H1 (cell line): ENCODE measurements at regions not wholly inside any gene's neighbourhood (a gene's known extent, or its start where the extent isn't known, plus 50 kb on each side); places are given as distances from the start of the nearest gene placed in this dataset.

Experiments used
- CTCF ChIA-PET: fragments of 300-600 bp; sonication (Branson Sonifier 250); formaldehyde crosslinking; loops from one replicate; lab custom pipeline; 2021; ENCODE audit not compliant: partially characterized antibody; lab: Charles Lee
- POLR2A ChIA-PET: fragments of 300-600 bp; sonication (Branson Sonifier 250); formaldehyde crosslinking; loops from one replicate; lab custom pipeline; 2021; ENCODE audit warnings: inconsistent platforms; ENCODE audit not compliant: partially characterized antibody; lab: Charles Lee
- DNase-seq, 2 experiments: peaks; one replicate each; pipeline versions ENCODE4 v3.0.0 to v3.0.0-alpha.2; 2010 to 2022; ENCODE audit warnings: low spot score in 2 of 2, low read depth in 1 of 2, mixed read lengths in 1 of 2
- FAIRE-seq: peaks from 2 replicates; lab custom pipeline; 2011; peaks lifted over from hg19 to GRCh38; lab: Jason Lieb, UNC
- H2AFZ ChIP-seq: 2 replicates; pipeline ENCODE4 v1.8.1; 2012; ENCODE audit warnings: low read length, inconsistent platforms
- H2AK5ac ChIP-seq: 2 replicates; pipeline ENCODE4 v1.6.1; 2013; ENCODE audit warnings: low read depth, low read length
- H2BK120ac ChIP-seq: replicated peaks from 2 replicates; pipeline ENCODE3; 2013; ENCODE audit warnings: low read depth, low read length, inconsistent platforms
- H2BK12ac ChIP-seq: 2 replicates; pipeline ENCODE4 v1.6.1; 2013; ENCODE audit warnings: low read depth, low read length
- H2BK15ac ChIP-seq: 2 replicates; pipeline ENCODE4 v1.6.1; 2013; ENCODE audit warnings: low read length
- H2BK20ac ChIP-seq: 2 replicates; pipeline ENCODE4 v1.6.1; 2013; ENCODE audit warnings: low read length
- H2BK5ac ChIP-seq: 2 replicates; pipeline ENCODE4 v1.6.1; 2013; ENCODE audit warnings: low read depth, low read length
- H3K14ac ChIP-seq: 2 replicates; pipeline ENCODE4 v1.6.1; 2013; ENCODE audit warnings: inconsistent platforms; ENCODE audit not compliant: insufficient read length
- H3K18ac ChIP-seq: 2 replicates; pipeline ENCODE4 v1.6.1; 2013; ENCODE audit warnings: low read length; ENCODE audit errors: extremely low read depth
- H3K23ac ChIP-seq: 2 replicates; pipeline ENCODE4 v1.6.1; 2013; ENCODE audit warnings: inconsistent platforms; ENCODE audit not compliant: insufficient read length
- H3K23me2 ChIP-seq: 2 replicates; pipeline ENCODE4 v1.6.1; 2013; ENCODE audit warnings: low read depth, low read length
- H3K27ac ChIP-seq: 2 replicates; pipeline ENCODE4 v1.6.1; 2011; ENCODE audit warnings: low read depth, low read length, inconsistent platforms
- H3K27me3 ChIP-seq, 4 experiments: replicated peaks in 1 of 4; 1 replicate in 1 of 4; 2 replicates in 3 of 4; pipeline versions ENCODE4 v1.6.1 to v1.8.1; 2011 to 2013; ENCODE audit warnings: low read length in 3 of 4, mild to moderate bottlenecking in 3 of 4, inconsistent platforms in 2 of 4, mixed read lengths in 2 of 4, moderate library complexity in 1 of 4; ENCODE audit not compliant: control insufficient read depth in 3 of 4, insufficient read depth in 3 of 4; ENCODE audit errors: extremely low read depth in 1 of 4
- H3K36me3 ChIP-seq, 4 experiments: 2 replicates each; pipeline versions ENCODE4 v1.6.1 to v1.8.1; 2011 to 2013; ENCODE audit warnings: mild to moderate bottlenecking in 4 of 4, low read length in 3 of 4, moderate library complexity in 2 of 4, control low read depth in 1 of 4, inconsistent platforms in 1 of 4; ENCODE audit not compliant: insufficient read depth in 4 of 4, control insufficient read depth in 2 of 4
- H3K4ac ChIP-seq: replicated peaks from 2 replicates; pipeline ENCODE3; 2013; ENCODE audit warnings: low read length, low read depth, mixed read lengths, inconsistent platforms; ENCODE audit not compliant: insufficient read length
- H3K4me1 ChIP-seq, 4 experiments: replicated peaks in 1 of 4; 1 replicate in 1 of 4; 2 replicates in 3 of 4; pipeline versions ENCODE4 v1.6.1 to v1.8.1; 2011 to 2013; ENCODE audit warnings: low read length in 3 of 4, inconsistent platforms in 2 of 4, mixed read lengths in 1 of 4; ENCODE audit not compliant: insufficient read depth in 4 of 4, control insufficient read depth in 3 of 4
- H3K4me2 ChIP-seq, 2 experiments: 2 replicates each; pipeline versions ENCODE4 v1.6.1 to v1.8.1; 2011 to 2013; ENCODE audit warnings: low read depth in 2 of 2, low read length in 2 of 2, control low read depth in 1 of 2, inconsistent platforms in 1 of 2, mild to moderate bottlenecking in 1 of 2; ENCODE audit not compliant: insufficient read depth in 1 of 2
- H3K4me3 ChIP-seq, 4 experiments: fragments of 200-600, 300-600 bp in 1 of 4; sonication (generic), shearing (Covaris generic), sonication (Bioruptor Twin) in 1 of 4; 2 replicates each; pipeline versions ENCODE4 v1.5.1 to v1.8.1; 2011 to 2016; ENCODE audit warnings: low read length in 4 of 4, low read depth in 3 of 4, control low read depth in 2 of 4, inconsistent platforms in 2 of 4, mild to moderate bottlenecking in 2 of 4, mixed read lengths in 1 of 4, moderate library complexity in 1 of 4; ENCODE audit not compliant: insufficient read depth in 2 of 4; ENCODE audit errors: extremely low read depth in 1 of 4
- H3K56ac ChIP-seq: replicated peaks from 2 replicates; pipeline ENCODE3; 2013; ENCODE audit warnings: low read depth, mild to moderate bottlenecking, mixed read lengths, low read length, inconsistent platforms; ENCODE audit not compliant: insufficient read length
- H3K79me1 ChIP-seq: 2 replicates; pipeline ENCODE4 v1.6.1; 2013; ENCODE audit warnings: low read depth, low read length, control low read depth
- H3K79me2 ChIP-seq, 2 experiments: 2 replicates each; pipeline versions ENCODE4 v1.6.1 to v1.8.1; 2012 to 2013; ENCODE audit warnings: low read length in 2 of 2, mild to moderate bottlenecking in 2 of 2, inconsistent platforms in 1 of 2; ENCODE audit not compliant: insufficient read depth in 2 of 2, control insufficient read depth in 1 of 2
- H3K9ac ChIP-seq, 4 experiments: replicated peaks in 1 of 4; 1 replicate in 1 of 4; 2 replicates in 3 of 4; pipeline versions ENCODE4 v1.6.1 to v1.8.1; 2011 to 2013; ENCODE audit warnings: low read depth in 3 of 4, low read length in 3 of 4, control low read depth in 2 of 4, mild to moderate bottlenecking in 2 of 4, moderate library complexity in 2 of 4, inconsistent platforms in 1 of 4; ENCODE audit errors: extremely low read depth in 1 of 4
- H3K9me3 ChIP-seq, 2 experiments: 2 replicates each; pipeline versions ENCODE4 v1.6.1 to v1.8.1; 2012 to 2013; ENCODE audit warnings: mild to moderate bottlenecking in 2 of 2, moderate library complexity in 2 of 2, control low read depth in 1 of 2, inconsistent platforms in 1 of 2, low read depth in 1 of 2, low read length in 1 of 2, mixed read lengths in 1 of 2; ENCODE audit not compliant: insufficient read depth in 2 of 2
- H4K20me1 ChIP-seq, 2 experiments: replicated peaks in 1 of 2; 2 replicates each; pipeline versions ENCODE3 to v1.8.1; 2011 to 2013; ENCODE audit warnings: inconsistent platforms in 2 of 2, low read length in 2 of 2, mild to moderate bottlenecking in 1 of 2; ENCODE audit not compliant: insufficient read depth in 2 of 2, control insufficient read depth in 1 of 2
- H4K5ac ChIP-seq: 2 replicates; pipeline ENCODE4 v1.6.1; 2013; ENCODE audit warnings: low read length, low read depth, mixed read lengths, inconsistent platforms; ENCODE audit not compliant: insufficient read length
- H4K8ac ChIP-seq: 2 replicates; pipeline ENCODE4 v1.8.0; 2013; ENCODE audit warnings: mild to moderate bottlenecking, moderate library complexity, low read length, inconsistent platforms; ENCODE audit not compliant: insufficient read depth; ENCODE audit errors: extremely low read depth
- H4K91ac ChIP-seq: replicated peaks from 2 replicates; pipeline ENCODE3; 2013; ENCODE audit warnings: low read length, mixed read lengths, inconsistent platforms; ENCODE audit not compliant: insufficient read length
- BACH1 ChIP-seq: IDR thresholded peaks from 2 replicates; pipeline ENCODE4 v1.6.1; 2012; ENCODE audit warnings: low read length, improper control_type of control experiment
- BRCA1 ChIP-seq: IDR thresholded peaks from 2 replicates; pipeline ENCODE4 v1.6.1; 2012; ENCODE audit warnings: low read depth, low read length, improper control_type of control experiment
- E2F6 ChIP-seq: IDR thresholded peaks from 2 replicates; pipeline ENCODE4 v1.6.1; 2012; ENCODE audit warnings: inconsistent platforms
- FOSL1 ChIP-seq: IDR thresholded peaks from 2 replicates; pipeline ENCODE4 v1.6.1; 2011; ENCODE audit warnings: mild to moderate bottlenecking, low read depth, low read length, moderate library complexity; ENCODE audit not compliant: insufficient read depth
- KDM4A ChIP-seq: IDR thresholded peaks from one replicate; pipeline ENCODE4 v1.7.1; 2012; ENCODE audit warnings: low read depth, mild to moderate bottlenecking, moderate library complexity, low read length, inconsistent platforms; ENCODE audit not compliant: severe bottlenecking
- MAX ChIP-seq: IDR thresholded peaks from 2 replicates; pipeline ENCODE4 v1.6.1; 2012; ENCODE audit warnings: inconsistent platforms
- NANOG ChIP-seq: IDR thresholded peaks from 2 replicates; pipeline ENCODE4 v1.6.1; 2011; ENCODE audit warnings: low read length, low read depth, mild to moderate bottlenecking, inconsistent platforms; ENCODE audit not compliant: insufficient read depth, poor library complexity, severe bottlenecking
- POLR2A ChIP-seq, 2 experiments: IDR thresholded peaks; 1 replicate in 1 of 2; 2 replicates in 1 of 2; pipeline ENCODE4 v1.6.1; 2011; ENCODE audit warnings: low read depth in 2 of 2, low read length in 2 of 2, mild to moderate bottlenecking in 2 of 2; ENCODE audit errors: control extremely low read depth in 1 of 2
- POLR2AphosphoS5 ChIP-seq: IDR thresholded peaks from 2 replicates; pipeline ENCODE4 v1.6.1; 2011; ENCODE audit warnings: low read depth, low read length
- SIN3A ChIP-seq, 2 experiments: IDR thresholded peaks in 1 of 2; conservative IDR thresholded peaks in 1 of 2; 2 replicates each; pipeline ENCODE4 v1.6.1; 2011 to 2012; ENCODE audit warnings: low read length in 2 of 2, improper control_type of control experiment in 1 of 2, low read depth in 1 of 2, mild to moderate bottlenecking in 1 of 2
- SP2 ChIP-seq: IDR thresholded peaks from 2 replicates; pipeline ENCODE4 v1.6.1; 2012; ENCODE audit warnings: mild to moderate bottlenecking, low read length, inconsistent platforms
- SUZ12 ChIP-seq: fragments of 200-600 bp; sonication (generic); IDR thresholded peaks from 2 replicates; pipeline ENCODE4 v1.6.1; 2012; ENCODE audit warnings: mild to moderate bottlenecking, inconsistent platforms, low read length, moderate library complexity, mixed read lengths
- USF2 ChIP-seq: IDR thresholded peaks from 2 replicates; pipeline ENCODE4 v1.6.1; 2011; ENCODE audit warnings: low read length, improper control_type of control experiment
- WGBS, 2 experiments: shearing (Covaris generic) in 1 of 2; methylation state at CpG; one replicate each; pipeline versions ENCODE4 v1.1.6 to v1.1.7; 2013 to 2015; ENCODE audit warnings: low lambda C conversion rate in 2 of 2, mixed read lengths in 2 of 2, inconsistent platforms in 1 of 2, low coverage in 1 of 2, missing lambda C conversion rate in 1 of 2; ENCODE audit not compliant: insufficient replicate concordance in 2 of 2, insufficient coverage in 1 of 2, insufficient read length in 1 of 2; ENCODE audit errors: extremely low coverage in 1 of 2, missing lambda C conversion rate in 1 of 2; 5-methylcytosine and 5-hydroxymethylcytosine counted together

- Histone ChIP-seq H2AFZ (no peak overlapping the region), H3K14ac (no peak overlapping the region), H3K4me3 (no peak overlapping the region), H3K4me2 (no peak overlapping the region), H3K27me3 (no peaks in the 10 kb centered on the region), H4K91ac (no peak overlapping the region), H3K36me3 (0 out of 8 replicates have a peak, but pooled peaks cover 0 to 3% (median 0%) of the 10 kb centered on the region in 4 experiments), H3K79me1 (no peaks in the 10 kb centered on the region), H3K79me2 (no peaks in the 10 kb centered on the region), H3K4ac (no peak overlapping the region), H3K9me3 (peaks cover 2 to 3% of the 10 kb centered on the region in 2 experiments; a peak in 3 of 4 replicates), H3K18ac (no peak overlapping the region; the same call in 1 of the 2 replicates), H3K23me2 (no peaks in the 10 kb centered on the region), H3K56ac (no peak overlapping the region), H2BK5ac (no peak overlapping the region), H2BK120ac (no peak overlapping the region), H3K23ac (no peak overlapping the region), H2BK12ac (no peak overlapping the region), H3K27ac (no peak overlapping the region), H3K9ac (no peak overlapping the region), H2BK15ac (no peak overlapping the region), H2BK20ac (no peak overlapping the region), H4K8ac (no peak overlapping the region), H3K4me1 (peaks cover 0 to 5% (median 0%) of the 10 kb centered on the region in 4 experiments; a peak in 2 of 7 replicates), H4K5ac (no peak overlapping the region), H4K20me1 (no peaks in the 10 kb centered on the region), H2AK5ac (no peak overlapping the region)
- ChIA-PET CTCF (interaction anchor here (0.5 kb wide), 1 partner anchor 1240 kb away, joined by 3 read pairs; no protein-coding TSS in a partner anchor), POLR2A (no interaction called here)
- DNase-seq: no peak
- WGBS, 2 experiments: 95% methylated on average over 1 of the region's 1 CpG; no CpG with 5 or more reads in 1 of the 2 experiments
- no peak for FAIRE-seq
- TF ChIP-seq BRCA1 (no peak), USF2 (no peak), POLR2AphosphoS5 (no peak), POLR2A (IDR thresholded peaks at IDR 0.05; ENCODE audit: control extremely low read depth in 1 of 2, low read depth in 2 of 2, low read length in 2 of 2) (no peak), KDM4A (no peak), FOSL1 (no peak), BACH1 (no peak), SUZ12 (no peak), NANOG (no peak), E2F6 (no peak), MAX (no peak), SP2 (no peak), SIN3A (conservative IDR thresholded peaks at IDR 0.05 in 1 of 2, IDR thresholded peaks at IDR 0.05 in 1 of 2; ENCODE audit: low read depth in 1 of 2, low read length in 2 of 2) (no peak)
These were observed 832.3 kb downstream of the C6orf118 start for GRCh38 chr6:164477101-164477500.
